IMR-90 (cell line): ENCODE measurements at regions not wholly inside any gene's neighbourhood (a gene's known extent, or its start where the extent isn't known, plus 50 kb on each side); places are given as distances from the start of the nearest gene placed in this dataset.

Experiments used
- CHD1 ChIP-seq: IDR thresholded peaks from 2 replicates; pipeline ENCODE4 v1.6.1; 2012; ENCODE audit warnings: low read depth, low read length, improper control_type of control experiment
- ELK1 ChIP-seq: fragments of 150-350 bp; IDR thresholded peaks from 2 replicates; pipeline ENCODE4 v1.6.1; 2016; ENCODE audit warnings: low read depth, mild to moderate bottlenecking, low read length, moderate library complexity, borderline replicate concordance
- FOS ChIP-seq: fragments of 150-350 bp; IDR thresholded peaks from 2 replicates; pipeline ENCODE4 v1.6.1; 2016; ENCODE audit warnings: low read depth, low read length
- MAZ ChIP-seq: IDR thresholded peaks from 2 replicates; pipeline ENCODE4 v1.6.1; 2012; ENCODE audit warnings: low read depth, mild to moderate bottlenecking, low read length, improper control_type of control experiment, moderate library complexity, borderline replicate concordance
- MXI1 ChIP-seq: IDR thresholded peaks from 2 replicates; pipeline ENCODE4 v1.6.1; 2012; ENCODE audit warnings: low read depth, mild to moderate bottlenecking, low read length, moderate library complexity, borderline replicate concordance
- POLR2A ChIP-seq: IDR thresholded peaks from 2 replicates; pipeline ENCODE4 v1.6.1; 2012; ENCODE audit warnings: mild to moderate bottlenecking, low read depth, low read length
- SMC3 ChIP-seq: fragments of 150-350 bp; IDR thresholded peaks from 2 replicates; pipeline ENCODE4 v1.6.1; 2016; ENCODE audit warnings: low read depth, mild to moderate bottlenecking, antibody characterized with exemption, low read length, moderate library complexity
- USF2 ChIP-seq: fragments of 150-350 bp; IDR thresholded peaks from 2 replicates; pipeline ENCODE4 v1.6.1; 2017; ENCODE audit warnings: mild to moderate bottlenecking, antibody characterized with exemption, low read length, low read depth
- TF ChIP-seq, protein P1 (sequence below): conservative IDR thresholded peaks from 2 replicates; pipeline ENCODE4 v1.5.1; 2012; ENCODE audit warnings: mild to moderate bottlenecking, low read depth, low read length, improper control_type of control experiment

DNA sequence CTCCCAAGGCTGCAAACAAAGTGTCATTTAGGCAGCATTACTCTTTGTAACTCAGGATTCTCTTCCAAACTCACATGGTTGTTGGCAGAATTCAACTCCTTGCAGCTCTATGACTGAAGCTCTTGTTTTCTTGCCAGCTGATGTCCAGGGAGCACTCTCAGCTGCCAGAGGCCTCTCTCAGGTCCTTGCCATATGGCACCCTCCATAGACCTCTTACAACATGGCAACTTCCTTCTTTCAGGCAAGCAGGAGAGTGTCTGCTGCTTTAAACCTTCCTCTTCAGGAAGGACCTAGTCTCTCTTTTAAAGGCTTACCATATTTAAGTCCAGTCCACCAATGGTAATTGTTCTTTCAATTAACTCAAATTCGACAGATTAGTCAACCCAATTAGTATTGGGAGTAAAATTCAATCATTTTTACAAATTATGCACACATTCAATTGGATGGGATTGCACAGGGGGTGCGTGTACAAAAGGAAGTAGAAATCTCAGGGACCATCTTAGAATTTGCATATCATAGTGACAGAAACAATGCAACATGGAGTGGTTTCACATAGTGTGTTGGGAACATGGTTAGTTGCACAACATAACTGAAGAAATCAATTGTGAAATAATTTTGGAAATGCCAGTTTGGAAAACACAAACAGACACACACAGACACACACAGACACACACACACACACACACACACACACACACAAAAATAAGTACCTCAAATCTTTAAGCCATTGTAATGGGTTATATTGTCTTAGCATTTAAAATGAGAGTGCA, 893.5 kb upstream of the ZEB2 start:
- TF ChIP-seq USF2 (no peak), CHD1 (no peak), ELK1 (no peak), MXI1 (no peak), MAZ (no peak), POLR2A (no peak), FOS (no peak), SMC3 (no peak)
- TF ChIP-seq, protein P1, sequence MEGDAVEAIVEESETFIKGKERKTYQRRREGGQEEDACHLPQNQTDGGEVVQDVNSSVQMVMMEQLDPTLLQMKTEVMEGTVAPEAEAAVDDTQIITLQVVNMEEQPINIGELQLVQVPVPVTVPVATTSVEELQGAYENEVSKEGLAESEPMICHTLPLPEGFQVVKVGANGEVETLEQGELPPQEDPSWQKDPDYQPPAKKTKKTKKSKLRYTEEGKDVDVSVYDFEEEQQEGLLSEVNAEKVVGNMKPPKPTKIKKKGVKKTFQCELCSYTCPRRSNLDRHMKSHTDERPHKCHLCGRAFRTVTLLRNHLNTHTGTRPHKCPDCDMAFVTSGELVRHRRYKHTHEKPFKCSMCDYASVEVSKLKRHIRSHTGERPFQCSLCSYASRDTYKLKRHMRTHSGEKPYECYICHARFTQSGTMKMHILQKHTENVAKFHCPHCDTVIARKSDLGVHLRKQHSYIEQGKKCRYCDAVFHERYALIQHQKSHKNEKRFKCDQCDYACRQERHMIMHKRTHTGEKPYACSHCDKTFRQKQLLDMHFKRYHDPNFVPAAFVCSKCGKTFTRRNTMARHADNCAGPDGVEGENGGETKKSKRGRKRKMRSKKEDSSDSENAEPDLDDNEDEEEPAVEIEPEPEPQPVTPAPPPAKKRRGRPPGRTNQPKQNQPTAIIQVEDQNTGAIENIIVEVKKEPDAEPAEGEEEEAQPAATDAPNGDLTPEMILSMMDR: no peak
